Tibial nerve (tissue), 4 donors: ENCODE measurements at regions not wholly inside any gene's neighbourhood (a gene's known extent, or its start where the extent isn't known, plus 50 kb on each side); places are given as distances from the start of the nearest gene placed in this dataset.

Experiments
- CTCF ChIP-seq, 5 experiments: fragments of 200-600 bp in 3 of 5; fragments of 450-650 bp in 2 of 5; sonication (generic) in 3 of 5; IDR thresholded peaks; one replicate each; pipeline ENCODE4 v1.5.1; 2016 to 2019; ENCODE audit warnings: antibody characterized with exemption in 5 of 5, mild to moderate bottlenecking in 3 of 5, moderate library complexity in 2 of 5
- EP300 ChIP-seq, 2 donors: sonication (generic); formaldehyde crosslinking; IDR thresholded peaks; one replicate each; pipeline ENCODE4 v1.6.1; 2017; ENCODE audit warnings: antibody characterized with exemption in 2 of 2, mild to moderate bottlenecking in 1 of 2

GRCh38 chr16:5428932-5429331 is 331.3 kb upstream of the EEF2KMT start:
- no peak for TF ChIP-seq CTCF (IDR thresholded peaks at IDR 0.05)
- TF ChIP-seq EP300 (IDR thresholded peaks at IDR 0.05) = no peak
